GM19324 (cell line): ENCODE measurements at regions not wholly inside any gene's neighbourhood (a gene's known extent, or its start where the extent isn't known, plus 50 kb on each side); places are given as distances from the start of the nearest gene placed in this dataset.

Experiments used
- ATAC-seq: cut with Tn5 transposase; IDR thresholded peaks from one replicate; pipeline ENCODE4 v1.9.1; 2021; ENCODE audit warnings: mild to moderate bottlenecking, moderate library complexity; ENCODE audit not compliant: unreplicated experiment, low FRiP score

DNA sequence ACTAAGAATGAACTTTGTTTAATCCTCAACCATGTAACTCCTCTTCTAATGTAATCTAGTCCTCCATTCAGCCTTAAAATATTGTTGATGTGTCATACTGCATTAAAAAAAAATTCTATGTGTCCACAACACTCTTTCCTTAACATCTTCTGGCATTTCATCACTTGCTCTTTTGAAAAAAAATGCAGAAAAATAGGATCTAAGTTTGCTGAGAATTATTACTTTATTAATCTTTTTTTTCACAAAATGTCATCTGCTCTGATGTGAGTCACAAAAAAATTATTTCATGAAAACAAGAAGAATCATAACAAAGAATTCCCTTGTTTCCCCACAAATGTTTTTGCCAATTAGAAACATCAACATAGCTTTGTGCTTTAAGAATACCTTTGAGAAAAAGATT lies 410.1 kb upstream of the MGAT4C start:
- no peak for ATAC-seq

DNA sequence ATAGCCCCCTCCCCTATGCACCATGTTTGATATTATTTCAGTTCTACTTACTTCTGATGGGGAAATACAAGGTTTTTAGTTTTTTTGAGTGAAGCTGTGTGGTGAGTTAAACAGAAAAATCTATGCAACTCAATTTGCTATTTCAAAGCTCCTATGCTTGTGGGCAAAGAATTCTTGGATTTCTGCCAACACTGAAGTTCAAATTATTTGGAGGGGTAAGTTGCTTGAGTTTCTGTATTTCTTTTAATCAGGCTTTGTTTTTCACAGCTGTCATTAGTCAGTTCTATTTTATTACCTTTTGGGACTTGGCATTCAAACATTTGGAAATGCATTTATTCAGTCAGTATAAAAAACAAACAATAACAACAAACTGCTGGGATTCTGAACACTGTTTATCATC lies 407.5 kb upstream of the MGAT4C start:
- ATAC-seq, result no peak

DNA sequence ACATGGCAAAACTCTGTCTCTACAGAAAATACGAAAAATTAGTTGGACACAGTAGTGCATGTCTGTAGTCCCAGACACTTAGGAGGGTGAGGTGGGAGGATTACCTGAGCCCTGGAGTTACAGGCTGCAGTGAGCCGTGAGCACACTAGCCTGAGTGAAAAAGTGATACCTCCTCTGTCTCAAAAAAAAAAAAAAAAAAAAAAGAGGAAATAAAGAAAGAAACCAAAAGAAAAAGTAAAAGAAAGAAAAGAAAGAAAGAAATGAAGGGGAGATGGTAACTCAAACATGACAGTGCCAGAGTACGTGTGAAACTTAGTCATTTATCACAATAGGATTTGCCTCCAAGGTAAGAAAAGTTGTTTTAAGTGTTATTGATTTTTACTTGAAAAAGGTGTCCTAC lies 407.0 kb upstream of the MGAT4C start:
- no peak for ATAC-seq

DNA sequence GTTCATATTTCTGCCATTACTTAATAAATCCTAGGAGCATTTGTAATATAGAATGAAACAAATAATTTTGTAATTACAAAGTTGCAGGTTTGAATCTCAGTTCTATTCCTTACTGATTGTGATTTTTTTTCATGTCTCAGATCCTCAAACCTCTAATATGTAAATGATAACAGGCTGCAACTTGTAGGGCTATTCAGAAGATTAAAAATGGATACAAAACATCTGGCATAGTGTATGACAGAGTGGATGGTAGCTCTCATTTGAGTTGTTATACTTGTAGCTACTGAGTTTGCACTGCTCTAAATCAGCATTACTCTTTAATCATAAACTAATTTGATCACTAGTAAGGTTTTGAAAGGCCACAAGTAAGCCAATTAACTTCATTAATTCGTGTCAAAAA lies 406.3 kb upstream of the MGAT4C start:
- ATAC-seq, result no peak

DNA sequence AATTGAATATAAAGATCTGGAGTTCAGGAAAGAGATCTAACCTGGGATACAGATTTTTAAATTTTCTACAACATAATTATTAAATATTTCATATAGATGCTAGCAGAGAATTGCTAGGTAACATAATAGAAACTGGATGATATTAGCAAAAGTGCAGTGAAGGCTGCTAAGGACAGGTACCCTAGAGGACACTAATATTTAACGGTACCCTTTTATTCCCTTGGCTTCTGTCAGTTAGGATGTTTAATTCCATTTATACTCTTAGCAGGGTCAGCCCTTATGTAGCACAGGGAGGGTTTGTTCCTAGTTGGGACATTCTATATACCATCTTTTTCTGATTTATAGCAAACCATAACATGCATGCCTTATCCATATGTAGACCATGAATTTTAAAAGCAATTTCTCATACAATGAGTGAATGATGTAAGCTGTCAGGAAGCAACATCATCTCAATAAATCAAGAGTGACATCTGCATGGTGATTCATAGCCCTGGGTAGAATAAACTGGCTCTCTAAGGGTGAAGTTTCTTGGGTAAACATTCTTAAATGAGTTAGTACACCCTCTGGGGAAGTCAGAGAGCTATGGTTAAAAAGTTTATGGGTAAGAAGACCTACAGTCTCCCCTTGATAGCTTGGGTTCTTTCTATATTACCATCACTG lies 404.4 kb upstream of the MGAT4C start:
- ATAC-seq, result no peak

DNA sequence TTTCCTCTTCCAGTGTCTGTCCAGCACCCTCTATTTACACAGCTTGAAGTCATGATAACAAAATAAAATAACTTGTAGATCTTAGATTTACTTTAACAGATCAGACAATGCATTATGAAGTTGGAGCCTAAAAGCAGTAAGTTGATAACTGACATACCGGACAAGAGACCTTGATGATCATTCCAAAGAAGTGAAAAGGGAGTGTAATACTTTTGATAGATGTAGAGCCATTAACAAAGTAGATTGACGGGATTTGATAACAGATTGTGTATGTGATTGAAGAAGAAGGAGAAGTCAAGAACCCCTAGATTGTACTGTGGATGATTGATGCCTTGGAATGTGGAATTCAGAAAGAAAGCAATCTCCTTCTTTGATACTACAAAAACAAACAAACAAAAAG lies 403.8 kb upstream of the MGAT4C start:
- no peak for ATAC-seq

DNA sequence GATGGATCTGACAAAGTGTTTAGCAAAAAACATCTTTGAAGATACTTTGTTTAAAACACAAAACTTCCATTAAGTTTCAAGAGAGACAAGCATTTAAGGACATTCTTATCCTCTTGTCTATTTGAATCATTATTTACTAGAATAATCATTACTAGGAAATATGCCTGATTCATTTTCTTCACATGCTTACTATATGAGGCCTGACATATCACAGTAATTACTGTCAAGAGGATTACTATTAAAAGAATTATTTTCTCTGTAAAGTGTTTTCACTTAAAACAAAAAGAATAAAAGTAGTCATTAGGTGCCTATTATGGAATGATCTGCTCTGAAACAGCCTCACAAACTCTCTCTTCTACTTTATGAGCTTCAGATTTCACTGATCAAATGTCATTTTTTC lies 402.1 kb upstream of the MGAT4C start:
- no peak for ATAC-seq

DNA sequence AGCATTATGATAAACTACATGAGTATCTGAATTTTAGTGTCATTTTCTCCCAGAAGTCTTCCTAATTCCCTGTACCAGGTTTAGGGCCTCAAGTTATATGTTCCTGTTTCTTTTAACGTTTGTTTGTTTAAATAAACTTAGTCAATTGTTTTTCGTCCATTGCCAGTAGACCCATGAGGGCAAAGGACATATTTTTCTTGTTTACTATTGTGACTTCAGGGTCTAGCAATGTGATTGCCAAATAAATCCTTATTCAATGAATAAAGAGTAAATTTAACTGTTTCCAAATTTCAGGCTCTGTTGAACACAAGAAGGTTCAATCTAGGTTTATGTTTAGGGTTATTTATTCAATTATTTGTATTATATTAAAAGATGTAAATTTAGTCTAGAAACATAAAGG lies 391.6 kb upstream of the MGAT4C start:
- no peak for ATAC-seq

DNA sequence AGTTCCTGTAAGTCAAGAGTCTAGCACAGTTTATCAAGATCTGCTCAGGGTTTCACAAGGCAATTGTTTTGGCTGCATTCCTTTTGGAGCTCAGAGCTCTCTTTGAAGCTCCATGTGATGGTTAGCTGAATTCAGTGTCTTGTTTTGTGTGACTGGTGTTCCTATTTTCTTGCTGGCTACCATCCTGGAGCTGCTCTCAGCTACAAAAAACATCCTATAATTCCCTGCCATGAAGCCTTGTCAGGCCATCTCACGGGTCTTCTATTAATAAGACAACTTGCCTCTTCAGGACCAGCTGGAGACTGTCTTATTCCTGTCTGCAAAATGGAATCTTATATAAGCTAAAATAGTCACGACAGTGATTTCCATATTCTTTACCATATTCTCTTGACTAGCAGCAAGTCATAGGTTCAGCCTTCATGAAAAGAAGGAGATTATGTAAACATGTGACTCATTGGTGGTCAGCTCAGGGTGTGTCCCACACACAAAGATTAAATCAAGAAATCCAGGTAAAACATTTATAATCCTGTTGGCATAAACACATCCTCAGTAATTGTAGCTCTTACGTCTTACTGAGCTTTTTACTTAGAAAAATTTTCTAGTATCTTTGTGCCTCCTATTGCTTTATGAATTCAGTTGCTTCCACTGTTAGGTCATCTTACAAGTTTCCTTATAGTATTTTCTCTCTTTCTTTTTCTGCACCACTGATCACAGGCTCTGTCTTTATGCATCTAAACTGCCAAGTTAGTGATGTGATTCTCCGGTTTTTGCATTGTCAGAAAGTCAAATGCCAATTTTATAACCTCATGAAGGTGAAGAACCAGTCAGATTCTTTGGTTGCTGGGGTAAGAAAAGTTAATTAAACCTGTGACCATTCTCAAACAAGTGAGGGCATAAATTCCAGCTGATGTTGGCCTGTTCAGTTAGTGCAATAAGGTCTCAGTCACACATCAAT lies 378.5 kb upstream of the MGAT4C start:
- no peak for ATAC-seq

DNA sequence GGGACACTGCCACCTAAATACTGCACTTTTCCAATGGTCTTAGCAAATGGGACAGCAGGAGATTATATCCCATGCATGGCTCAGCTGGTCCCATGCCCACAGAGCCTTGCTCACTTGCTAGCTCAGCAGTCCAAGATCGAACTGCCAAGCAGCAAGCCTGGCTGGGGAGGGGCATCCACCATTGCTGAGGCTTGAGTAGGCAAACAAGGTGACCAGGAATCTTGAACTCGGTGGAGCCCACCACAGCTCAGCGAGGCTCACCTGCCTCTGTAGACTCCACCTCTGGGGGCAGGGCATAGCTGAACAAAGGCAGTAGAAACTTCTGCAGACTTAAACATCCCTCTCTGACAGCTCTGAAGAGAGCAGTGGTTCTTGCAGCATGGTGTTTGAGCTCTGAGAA lies 370.8 kb upstream of the MGAT4C start:
- no peak for ATAC-seq

DNA sequence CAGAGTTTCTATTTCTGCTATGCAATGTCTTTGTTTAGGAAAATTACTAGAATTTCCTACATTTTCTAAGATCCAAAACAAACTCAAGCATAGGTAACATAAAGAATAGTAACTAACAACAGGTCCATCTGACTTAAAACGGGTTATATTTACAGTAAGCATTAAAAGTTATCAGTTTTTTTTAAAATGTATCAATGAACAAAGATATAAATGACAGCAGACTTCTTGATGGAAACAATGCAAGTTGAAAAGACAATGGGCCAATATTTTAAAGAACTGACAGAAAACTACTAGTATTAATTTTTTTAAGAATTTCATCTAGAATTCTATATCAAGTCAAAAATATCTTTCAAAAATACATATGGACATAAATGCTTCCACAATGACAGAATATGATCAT lies 367.1 kb upstream of the MGAT4C start:
- ATAC-seq, result no peak

DNA sequence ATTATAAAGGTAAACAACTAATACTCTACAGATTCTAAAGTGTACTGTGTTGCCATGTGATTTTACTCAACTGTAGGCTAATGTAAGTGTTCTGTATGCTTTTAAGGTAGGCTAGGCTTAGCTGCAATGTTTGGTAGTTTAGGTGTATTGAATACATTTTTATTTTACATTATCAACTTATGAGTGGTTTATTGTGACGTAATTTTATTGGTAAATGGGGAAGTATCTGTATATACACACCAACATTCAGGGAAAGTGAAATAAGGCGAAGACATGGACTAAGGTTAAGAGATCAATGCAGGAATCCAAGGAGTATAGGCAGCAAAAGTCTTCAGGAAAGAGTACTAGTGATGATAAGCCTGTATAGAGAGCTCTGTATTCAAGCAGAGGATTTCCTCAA lies 365.8 kb upstream of the MGAT4C start:
- ATAC-seq, result no peak

DNA sequence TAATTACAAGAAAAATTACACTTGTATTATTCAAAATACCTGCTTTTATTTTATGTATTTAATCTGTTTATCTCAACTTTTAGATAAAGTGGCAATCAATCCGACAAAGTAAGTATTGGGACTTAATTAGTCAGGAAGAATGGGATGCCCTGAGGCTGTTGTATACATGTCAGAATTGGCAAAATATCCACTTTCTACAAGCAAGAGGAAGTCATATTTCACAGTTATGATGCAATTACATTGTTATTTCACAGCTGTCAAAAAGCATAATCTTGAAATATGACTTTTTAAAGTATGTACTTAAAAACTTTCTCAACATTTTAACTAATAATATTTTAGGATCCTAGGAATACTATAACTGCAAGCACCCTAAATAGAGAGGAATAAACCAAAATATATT lies 357.1 kb upstream of the MGAT4C start:
- no peak for ATAC-seq

DNA sequence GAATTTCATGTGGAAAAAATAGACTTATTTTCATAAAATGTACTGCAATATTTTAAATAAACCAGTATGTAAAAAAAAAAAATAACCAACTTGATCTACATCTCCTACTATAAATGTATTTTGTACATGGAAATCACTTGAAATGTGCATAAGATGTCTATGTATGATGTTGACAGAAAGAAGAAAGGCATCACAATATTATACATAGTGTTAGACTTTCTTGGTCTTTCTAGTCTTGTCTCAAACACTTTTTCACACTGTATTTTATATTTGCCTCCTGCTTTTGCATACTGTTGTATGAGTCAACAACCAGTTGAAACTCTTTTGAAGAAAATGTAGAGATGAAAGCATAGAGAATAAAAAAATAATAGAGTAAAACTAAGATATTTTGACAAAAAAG lies 352.4 kb upstream of the MGAT4C start:
- no peak for ATAC-seq

DNA sequence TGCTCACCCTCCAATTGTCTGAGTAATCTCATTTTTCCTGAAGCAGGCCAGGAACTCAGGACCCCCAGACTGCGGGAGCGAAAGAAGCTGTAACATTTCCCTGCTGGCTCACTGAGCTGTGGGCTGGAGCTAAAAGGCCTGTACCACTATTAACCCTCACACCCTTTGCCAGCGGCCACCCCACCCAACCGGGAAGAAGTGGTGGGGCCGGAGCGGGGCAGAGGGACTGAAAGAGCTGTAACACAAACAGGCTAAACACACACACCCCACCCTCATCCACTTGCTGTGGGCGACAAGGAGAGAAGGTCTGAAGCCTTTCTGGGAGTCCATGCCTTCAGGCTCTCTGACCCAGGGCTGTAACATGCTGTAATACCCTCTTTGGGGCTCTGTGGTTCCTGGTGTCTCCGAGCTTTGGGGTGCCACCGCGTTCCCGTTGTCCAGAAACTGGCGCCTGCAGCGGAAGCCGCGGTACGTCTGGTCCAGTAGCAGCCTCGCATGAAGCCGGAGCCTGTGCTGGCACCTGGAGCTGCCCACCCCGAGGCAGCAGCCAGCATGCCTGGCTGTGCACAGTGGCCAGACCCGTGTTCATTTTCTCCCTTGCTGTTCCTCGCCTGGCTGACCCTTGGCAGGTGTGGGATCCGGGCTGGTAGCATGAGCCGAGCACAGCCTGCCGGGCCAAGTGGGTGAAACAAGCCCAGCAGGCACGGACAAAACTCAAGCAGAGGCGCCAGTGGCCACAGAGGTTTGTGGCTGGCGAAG lies 345.5 kb upstream of the MGAT4C start:
- no peak for ATAC-seq

DNA sequence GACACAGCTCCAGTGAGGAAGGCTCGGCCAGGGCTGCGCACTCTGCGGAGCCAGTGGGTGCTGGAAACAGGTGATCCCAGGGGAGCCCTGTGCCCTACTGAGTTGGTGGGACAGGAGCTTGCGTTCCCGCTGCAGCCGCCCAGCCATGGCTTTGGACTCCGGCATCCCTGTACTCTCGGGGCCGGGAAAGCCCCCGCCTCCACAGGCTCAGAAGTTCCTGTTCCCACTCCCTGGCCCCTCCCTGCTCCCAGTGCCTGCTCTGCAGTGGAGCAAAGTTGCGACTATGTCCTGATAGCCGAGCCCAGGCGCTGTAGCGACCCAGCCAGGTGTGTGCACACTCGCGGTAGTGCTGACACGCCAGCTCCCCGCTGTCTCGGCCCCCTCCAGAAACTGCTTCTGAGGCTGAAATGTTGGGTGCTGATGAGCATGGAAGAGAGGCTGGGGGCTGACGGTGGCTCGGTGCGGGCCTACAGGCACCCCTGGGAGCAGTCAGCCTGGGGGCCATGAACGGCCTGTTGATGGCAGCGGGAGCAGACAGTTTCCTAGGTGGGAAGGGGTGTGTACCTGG lies 344.6 kb upstream of the MGAT4C start:
- ATAC-seq, result no peak

DNA sequence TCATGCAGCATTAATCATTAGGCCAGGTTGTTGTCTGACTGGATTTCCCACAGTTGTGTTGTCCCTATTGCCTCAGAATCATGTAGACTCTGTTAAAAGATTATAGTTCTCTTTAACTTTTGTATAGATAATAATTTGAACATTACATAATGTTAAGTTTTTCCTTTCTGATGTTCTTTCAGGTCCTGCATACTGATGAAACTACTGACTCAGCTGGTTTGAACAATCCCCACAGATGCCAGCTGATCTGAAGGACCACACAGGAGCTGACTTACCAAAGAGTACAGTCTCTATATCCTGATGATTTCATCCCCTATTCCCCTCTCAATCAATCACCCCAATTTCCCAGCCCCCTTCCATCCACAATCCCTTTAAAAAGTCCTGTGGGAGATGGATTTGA lies 341.2 kb upstream of the MGAT4C start:
- ATAC-seq, result no peak

DNA sequence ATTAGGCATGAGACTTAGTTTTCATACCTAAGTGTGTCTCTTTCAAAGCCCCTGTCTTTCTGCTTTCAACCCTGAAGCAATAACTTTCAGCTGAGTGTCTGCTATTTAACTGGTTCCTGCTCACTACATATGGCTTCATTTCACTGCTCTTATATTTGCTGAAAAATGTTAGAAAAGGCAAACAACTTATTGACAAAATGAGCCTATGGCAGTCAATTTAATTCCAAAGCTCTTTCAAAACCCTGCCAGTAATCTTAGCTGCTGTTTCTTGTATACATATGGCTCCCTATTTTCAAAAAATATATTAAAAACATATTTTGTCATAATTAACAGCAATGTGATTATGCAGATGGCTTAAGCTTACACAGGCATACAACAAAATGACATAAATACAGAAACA lies 334.1 kb upstream of the MGAT4C start:
- no peak for ATAC-seq

DNA sequence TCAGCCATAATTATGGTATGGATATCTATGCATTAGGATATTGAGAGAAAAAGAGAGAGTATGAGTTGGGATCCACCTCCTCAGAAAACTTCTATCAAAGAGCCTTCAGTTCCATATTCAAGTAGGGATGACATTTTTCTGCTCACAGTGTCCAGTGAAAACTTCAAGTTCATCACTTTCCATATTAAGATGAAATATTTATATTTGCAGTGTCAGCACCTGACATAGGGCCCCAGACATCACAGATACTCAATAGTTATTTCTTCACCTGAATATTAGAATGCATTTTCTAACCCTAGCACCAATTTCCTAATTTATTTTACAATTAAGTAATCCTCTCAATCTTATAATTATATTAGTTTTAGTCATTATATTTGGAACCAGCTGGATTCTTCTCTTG lies 318.0 kb upstream of the MGAT4C start:
- no peak for ATAC-seq

DNA sequence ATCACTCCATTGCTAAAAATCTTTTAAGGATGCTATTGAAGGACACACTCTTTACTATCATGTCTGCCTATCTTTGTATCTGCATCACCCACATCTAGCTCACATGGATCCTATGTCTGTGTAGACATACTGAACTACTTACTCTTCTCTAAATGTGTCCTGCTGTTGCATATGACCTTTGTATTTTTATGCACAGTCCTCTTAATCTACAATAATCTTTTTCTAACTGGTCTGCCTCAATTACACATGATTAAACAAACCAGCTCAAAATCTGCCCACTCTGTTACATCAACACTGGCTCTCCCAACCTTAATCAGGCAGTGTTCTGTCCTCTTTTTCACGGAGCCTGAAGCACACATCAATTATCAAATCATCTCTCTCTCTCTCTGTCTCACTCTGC lies 316.3 kb upstream of the MGAT4C start:
- ATAC-seq, result no peak

DNA sequence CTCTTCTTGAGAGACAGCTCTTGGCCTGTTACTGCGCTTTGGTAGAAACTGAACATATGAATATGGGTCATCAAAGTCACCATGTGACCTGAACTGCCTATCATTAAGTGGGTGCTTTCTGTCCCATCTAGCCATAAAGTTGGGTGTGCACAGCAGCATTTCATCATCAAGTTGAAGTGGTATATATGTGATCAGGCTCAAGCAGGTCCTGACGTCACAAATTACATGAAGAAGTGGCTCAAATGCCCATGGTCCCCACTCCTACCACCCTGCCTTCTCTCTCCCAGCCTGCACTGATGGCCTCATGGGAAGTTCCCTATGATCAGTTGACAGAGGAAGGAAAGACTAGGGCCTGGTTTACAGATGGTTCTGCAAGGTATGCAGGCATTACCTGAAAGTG lies 308.8 kb upstream of the MGAT4C start:
- ATAC-seq, result no peak
